ENCODE measurements at regions not wholly inside any gene's neighbourhood (a gene's known extent, or its start where the extent isn't known, plus 50 kb on each side); places are given as distances from the start of the nearest gene placed in this dataset.

DNA sequence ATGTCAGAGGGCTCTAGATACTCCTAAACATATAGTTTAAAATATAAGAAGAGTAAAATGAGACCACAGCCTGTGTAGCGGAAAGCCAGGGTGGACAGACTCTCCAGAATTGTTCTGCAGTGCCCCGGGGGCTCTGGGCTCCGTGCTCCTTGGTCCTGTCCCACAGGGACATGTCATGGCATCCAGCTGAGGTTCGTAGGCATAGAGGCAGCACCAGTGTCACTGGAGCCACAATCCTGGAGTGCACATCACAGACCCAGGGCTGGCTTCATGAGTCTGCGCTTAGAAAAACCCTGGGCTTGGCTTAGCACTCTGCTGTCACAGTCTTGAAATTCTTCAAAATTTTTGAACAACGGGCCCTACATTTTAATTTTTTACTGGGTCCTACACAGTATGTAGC lies 280.4 kb upstream of the ZNF32 start:
- ChIA-PET RAD21 (ENCODE audit: low non-redundant PET in 1 of 2, low total read pairs in 2 of 2, uncharacterized antibody in 2 of 2, unreplicated experiment in 2 of 2) (no interaction called here), POLR2A (no interaction called here), CTCF (no interaction called here)
- Histone ChIP-seq H3K79me2 (ENCODE audit: insufficient read depth, low read length) (no peaks in the 10 kb centered on the region), H4K20me1 (ENCODE audit: insufficient read depth) (no peaks in the 10 kb centered on the region), H3K9me3 (ENCODE audit: control insufficient read depth in 1 of 2, insufficient read depth in 1 of 2, low read depth in 1 of 2, low read length in 2 of 2) (no peaks in the 10 kb centered on the region), H3K9me2 (ENCODE audit: insufficient read depth) (no peaks in the 10 kb centered on the region), H3K36me3 (ENCODE audit: control insufficient read depth in 1 of 2, insufficient read depth in 2 of 2, low read length in 2 of 2) (no peaks in the 10 kb centered on the region), H3K27ac (ENCODE audit: low read depth, low read length) (no peak overlapping the region), H3K27me3 (ENCODE audit: insufficient read depth, low read length) (peaks cover 54% of the 10 kb centered on the region), H3K4me2 (ENCODE audit: low read length) (no peak overlapping the region), H3K4me1 (ENCODE audit: control insufficient read depth in 1 of 2, insufficient read depth in 2 of 2, low read length in 2 of 2) (no peaks in the 10 kb centered on the region), H3K9ac (ENCODE audit: low read length) (no peak overlapping the region), H3K4me3 (replicated peaks in 1 of 2; ENCODE audit: low read depth in 1 of 2, low read length in 2 of 2) (no peak overlapping the region), H2AFZ (ENCODE audit: low read depth, low read length, poor library complexity, severe bottlenecking) (no peak overlapping the region)
- intact Hi-C loops (cut with micrococcal nuclease): no loop called here
- no peak for TF ChIP-seq ZNF274 (IDR thresholded peaks at IDR 0.05; ENCODE audit: low read depth, low read length)
- TF ChIP-seq REST (IDR thresholded peaks at IDR 0.05; ENCODE audit: low read depth): no peak
- TF ChIP-seq EZH2 (IDR thresholded peaks at IDR 0.05): no peak
- no peak for TF ChIP-seq JUND (IDR thresholded peaks at IDR 0.05)
- no peak for TF ChIP-seq SIN3A (IDR thresholded peaks at IDR 0.05; ENCODE audit: low read depth)
- TF ChIP-seq EZH2phosphoT487 (IDR thresholded peaks at IDR 0.05; ENCODE audit: borderline replicate concordance): no peak
- no peak for TF ChIP-seq CTCF (IDR thresholded peaks at IDR 0.05 in 2 of 3, conservative IDR thresholded peaks at IDR 0.05 in 1 of 3; ENCODE audit: borderline replicate concordance in 1 of 3, insufficient read depth in 1 of 3, low read depth in 2 of 3, low read length in 2 of 3)
- TF ChIP-seq CBX3 (IDR thresholded peaks at IDR 0.05; ENCODE audit: low read depth): no peak
- no peak for TF ChIP-seq RAD21 (IDR thresholded peaks at IDR 0.05; ENCODE audit: low read depth)
- TF ChIP-seq, protein P1, sequence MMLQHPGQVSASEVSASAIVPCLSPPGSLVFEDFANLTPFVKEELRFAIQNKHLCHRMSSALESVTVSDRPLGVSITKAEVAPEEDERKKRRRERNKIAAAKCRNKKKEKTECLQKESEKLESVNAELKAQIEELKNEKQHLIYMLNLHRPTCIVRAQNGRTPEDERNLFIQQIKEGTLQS (IDR thresholded peaks at IDR 0.05): no peak
- no peak for TF ChIP-seq POLR2AphosphoS5 (IDR thresholded peaks at IDR 0.05; ENCODE audit: low read depth, low read length)
- TF ChIP-seq, protein P2, sequence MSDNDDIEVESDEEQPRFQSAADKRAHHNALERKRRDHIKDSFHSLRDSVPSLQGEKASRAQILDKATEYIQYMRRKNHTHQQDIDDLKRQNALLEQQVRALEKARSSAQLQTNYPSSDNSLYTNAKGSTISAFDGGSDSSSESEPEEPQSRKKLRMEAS (IDR thresholded peaks at IDR 0.05): no peak
- TF ChIP-seq POLR2A (IDR thresholded peaks at IDR 0.05; ENCODE audit: borderline replicate concordance, extremely low read depth, insufficient read depth, insufficient read length): no peak
- TF ChIP-seq ZFX (IDR thresholded peaks at IDR 0.05): no peak
- no peak for TF ChIP-seq SP1 (IDR thresholded peaks at IDR 0.05; ENCODE audit: low read depth)
- no peak for TF ChIP-seq TCF7L2 (IDR thresholded peaks at IDR 0.05; ENCODE audit: borderline replicate concordance, extremely low read depth, insufficient read depth, insufficient read length)
- no peak for TF ChIP-seq EGR1 (IDR thresholded peaks at IDR 0.05; ENCODE audit: low read depth)
- TF ChIP-seq ELF1 (IDR thresholded peaks at IDR 0.05; ENCODE audit: borderline replicate concordance, low read depth): no peak
- TF ChIP-seq, protein P3, sequence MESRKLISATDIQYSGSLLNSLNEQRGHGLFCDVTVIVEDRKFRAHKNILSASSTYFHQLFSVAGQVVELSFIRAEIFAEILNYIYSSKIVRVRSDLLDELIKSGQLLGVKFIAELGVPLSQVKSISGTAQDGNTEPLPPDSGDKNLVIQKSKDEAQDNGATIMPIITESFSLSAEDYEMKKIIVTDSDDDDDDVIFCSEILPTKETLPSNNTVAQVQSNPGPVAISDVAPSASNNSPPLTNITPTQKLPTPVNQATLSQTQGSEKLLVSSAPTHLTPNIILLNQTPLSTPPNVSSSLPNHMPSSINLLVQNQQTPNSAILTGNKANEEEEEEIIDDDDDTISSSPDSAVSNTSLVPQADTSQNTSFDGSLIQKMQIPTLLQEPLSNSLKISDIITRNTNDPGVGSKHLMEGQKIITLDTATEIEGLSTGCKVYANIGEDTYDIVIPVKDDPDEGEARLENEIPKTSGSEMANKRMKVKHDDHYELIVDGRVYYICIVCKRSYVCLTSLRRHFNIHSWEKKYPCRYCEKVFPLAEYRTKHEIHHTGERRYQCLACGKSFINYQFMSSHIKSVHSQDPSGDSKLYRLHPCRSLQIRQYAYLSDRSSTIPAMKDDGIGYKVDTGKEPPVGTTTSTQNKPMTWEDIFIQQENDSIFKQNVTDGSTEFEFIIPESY (IDR thresholded peaks at IDR 0.05; ENCODE audit: extremely low read depth, insufficient replicate concordance, low read length): no peak
- DNase-seq (ENCODE audit: low read depth, low spot score) (no peak), ATAC-seq (no peak)
- BruUV-seq (replicated peaks): no TSS peak

All from HCT116 (cell line).